ENCODE measurements at regions not wholly inside any gene's neighbourhood (a gene's known extent, or its start where the extent isn't known, plus 50 kb on each side); places are given as distances from the start of the nearest gene placed in this dataset.
"Not testable (repeated sequence)": the region's sequence is repeated elsewhere in the genome, so short reads cannot be mapped to it uniquely, and the experiment has no call there.

GRCh38 chrX:81348388-81348787 is 146.5 kb downstream of the SH3BGRL start:
- DNase-seq (ENCODE audit: low spot score) = no peak

DNA sequence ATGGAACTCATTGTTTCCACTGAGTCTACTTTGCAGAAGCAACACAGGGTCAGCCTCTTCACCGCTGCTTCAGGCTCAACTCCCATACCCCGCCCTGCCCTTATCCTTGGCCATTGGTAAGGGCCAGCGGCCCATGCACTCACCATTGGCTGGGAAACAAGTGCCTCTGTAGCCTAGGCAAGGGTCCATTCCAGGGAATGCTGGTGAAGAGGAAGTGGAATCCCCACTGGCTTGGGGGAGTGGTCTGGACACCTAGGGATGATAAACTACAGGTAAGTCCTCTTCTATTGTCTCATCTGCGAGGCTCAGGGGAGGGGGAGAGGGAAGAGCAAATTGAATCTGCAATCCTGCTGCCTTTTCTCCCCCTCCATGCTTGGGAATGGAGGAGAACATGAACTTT is 153.1 kb downstream of the SH3BGRL start:
- no peak for DNase-seq (ENCODE audit: low spot score)

- no peak for DNase-seq (ENCODE audit: low spot score)
These were observed 153.5 kb downstream of the SH3BGRL start for GRCh38 chrX:81355436-81355835.

DNA sequence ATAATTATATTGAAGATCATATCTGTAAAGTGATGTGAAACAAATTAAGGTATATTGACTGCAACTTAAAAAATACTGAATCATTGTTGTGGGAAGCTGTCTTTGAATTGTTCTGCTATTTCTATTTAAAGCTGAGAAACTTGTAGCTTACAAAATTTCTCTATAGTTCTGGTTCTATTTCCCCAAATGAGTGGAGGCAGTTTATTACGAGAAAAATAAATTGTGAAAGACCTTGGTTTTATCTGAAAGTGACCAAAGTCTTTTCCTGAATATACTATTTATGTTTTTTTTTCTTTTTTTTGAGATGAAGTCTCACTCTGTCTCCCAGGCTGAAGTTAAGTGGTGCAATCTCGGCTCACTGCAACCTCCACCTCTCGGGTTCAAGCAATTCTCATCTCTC is 165.4 kb downstream of the SH3BGRL start:
- no peak for DNase-seq (ENCODE audit: low spot score)

DNA sequence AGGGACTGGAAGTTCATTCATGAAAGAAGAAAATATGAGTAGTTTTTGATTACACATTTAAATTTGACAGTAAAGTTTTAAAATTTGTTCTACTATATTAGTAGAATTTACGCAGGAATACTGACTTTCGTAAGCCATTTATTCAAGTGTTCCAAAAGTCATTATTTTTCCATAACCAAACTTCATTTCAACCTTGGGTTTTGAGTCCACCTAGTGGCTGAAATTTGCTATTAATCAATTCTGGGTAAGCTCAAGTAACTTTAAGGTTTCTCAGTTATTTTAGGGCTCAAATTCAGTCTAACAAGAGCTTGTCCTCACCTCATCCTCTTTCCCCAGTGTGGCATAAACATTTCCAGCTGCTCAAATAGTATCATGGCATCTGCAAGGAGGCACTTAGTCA is 175.4 kb downstream of the SH3BGRL start:
- peak; percentile 7 for DNase-seq (ENCODE audit: low spot score)

- no peak for DNase-seq (ENCODE audit: low spot score)
These were observed 176.7 kb downstream of the SH3BGRL start for GRCh38 chrX:81378560-81378959.

DNA sequence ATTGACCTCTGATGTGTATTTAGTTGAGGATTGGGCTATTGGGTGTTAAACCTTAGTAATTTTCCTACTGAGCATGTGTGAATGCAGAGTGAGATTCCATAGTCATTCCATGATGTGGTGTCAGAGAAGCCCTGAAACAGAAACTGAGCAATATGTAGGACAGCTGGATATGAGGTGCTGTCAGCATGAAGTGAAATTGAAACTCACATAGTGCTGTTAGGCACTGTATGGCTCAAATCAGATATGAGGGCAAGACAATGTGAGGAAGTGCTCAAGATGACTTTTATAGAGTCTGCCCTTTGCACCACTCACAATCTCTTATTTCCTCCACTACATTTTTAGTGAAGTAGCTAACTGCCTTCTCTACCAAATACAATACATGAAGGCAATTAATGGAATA is 188.3 kb downstream of the SH3BGRL start:
- no peak for DNase-seq (ENCODE audit: low spot score)

DNA sequence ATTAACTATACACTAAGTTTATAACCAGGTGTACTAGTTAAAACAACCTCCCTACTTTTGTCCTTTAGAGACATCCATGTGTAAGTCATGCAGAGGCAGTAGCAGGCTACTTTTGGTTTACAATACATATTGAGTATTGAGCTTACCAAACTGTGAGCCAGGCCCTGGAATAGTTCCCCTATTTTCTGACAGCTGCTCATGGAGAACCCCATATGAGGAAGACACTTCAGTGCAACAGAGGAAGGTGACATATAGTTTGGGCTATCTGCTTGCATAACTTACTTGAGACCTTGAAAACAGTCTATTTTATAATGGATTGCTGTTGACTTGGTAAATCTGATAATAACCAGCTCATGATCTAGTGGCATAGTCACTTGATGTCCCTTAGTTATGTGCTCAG is 190.5 kb downstream of the SH3BGRL start:
- DNase-seq (ENCODE audit: low spot score) = no peak

DNA sequence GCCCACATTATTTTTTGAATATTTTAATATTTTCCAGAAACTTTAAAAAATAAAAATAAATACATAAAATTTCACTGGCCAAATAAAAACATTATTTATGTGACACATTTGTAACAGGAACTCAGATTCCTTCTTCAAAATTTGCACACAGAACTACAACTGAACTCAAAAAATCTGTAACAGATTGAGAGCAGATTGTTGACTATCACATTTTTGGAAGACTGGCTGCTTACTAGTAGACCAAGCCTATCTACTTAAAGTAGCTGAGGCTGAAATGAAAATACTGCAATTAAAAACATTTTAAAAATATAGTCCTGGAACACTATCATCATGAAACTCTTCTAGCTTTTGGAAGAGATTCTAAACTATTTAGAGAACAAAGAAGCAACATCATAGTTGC is 203.9 kb downstream of the SH3BGRL start:
- no peak for DNase-seq (ENCODE audit: low spot score)

DNA sequence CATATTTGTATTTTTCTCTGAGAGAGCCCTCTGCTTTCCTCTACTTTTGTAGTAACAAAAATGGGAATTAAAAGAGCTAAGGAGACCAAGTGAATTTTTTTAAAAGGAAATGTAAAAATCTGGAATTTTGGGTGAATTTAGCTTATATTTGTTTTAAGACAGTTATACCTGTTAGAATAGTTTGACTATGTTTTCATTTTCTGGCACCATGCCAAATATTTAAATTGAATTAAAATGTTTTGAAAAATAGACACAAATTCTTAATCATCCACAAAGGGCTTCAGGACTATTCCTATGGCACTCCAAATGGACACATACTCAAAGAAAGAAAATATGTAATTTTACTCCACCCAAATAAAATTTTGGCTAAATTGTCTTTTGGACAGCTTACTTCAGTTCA is 209.6 kb downstream of the SH3BGRL start:
- no peak for DNase-seq (ENCODE audit: low spot score)

GRCh38 chrX:81412428-81412827 is 210.5 kb downstream of the SH3BGRL start:
- no peak for DNase-seq (ENCODE audit: low spot score)

- DNase-seq (ENCODE audit: low spot score) = not testable (repeated sequence)
These were observed 211.0 kb downstream of the SH3BGRL start for GRCh38 chrX:81412857-81413256.

- no peak for DNase-seq (ENCODE audit: low spot score)
These were observed 212.7 kb downstream of the SH3BGRL start for GRCh38 chrX:81414630-81415029.

Data from COLO829 (cell line).